HepG2 (cell line): ENCODE measurements at regions not wholly inside any gene's neighbourhood (a gene's known extent, or its start where the extent isn't known, plus 50 kb on each side); places are given as distances from the start of the nearest gene placed in this dataset.

ENCODE experiments used
- ASH2L ChIP-seq: fragments of 300-600, 200-600 bp; sonication (generic); IDR thresholded peaks from 2 replicates; pipeline ENCODE4 v1.7.0; 2017; ENCODE audit warnings: low read depth, mild to moderate bottlenecking, moderate library complexity, mixed read lengths, low read length; ENCODE audit not compliant: insufficient read length
- CENPX ChIP-seq: sonication (generic); formaldehyde crosslinking; IDR thresholded peaks from 2 replicates; pipeline ENCODE4 v1.9.0; 2021; ENCODE audit warnings: mild to moderate bottlenecking, missing genetic modification reagents, moderate library complexity
- HDAC2 ChIP-seq: sonication (generic); formaldehyde crosslinking; IDR thresholded peaks from 2 replicates; pipeline ENCODE4 v1.4.0; 2020; ENCODE audit warnings: missing genetic modification reagents
- IRF2 ChIP-seq: IDR thresholded peaks from 2 replicates; pipeline ENCODE4 v1.6.1; 2018; ENCODE audit warnings: missing genetic modification reagents, missing compliant biosample characterization
- ISX ChIP-seq: sonication (generic); formaldehyde crosslinking; conservative IDR thresholded peaks from 2 replicates; pipeline ENCODE4 v1.5.0; 2020; ENCODE audit warnings: missing genetic modification reagents
- KLF11 ChIP-seq: IDR thresholded peaks from 2 replicates; pipeline ENCODE4 v1.6.1; 2016; ENCODE audit warnings: missing compliant biosample characterization
- MBNL3 ChIP-seq: fragments of 250-450 bp; sonication (Bioruptor Pico); conservative IDR thresholded peaks from 2 replicates; pipeline ENCODE4 v1.8.0; 2022; ENCODE audit warnings: mild to moderate bottlenecking, inconsistent platforms
- MTA1 ChIP-seq: sonication (generic); formaldehyde crosslinking; IDR thresholded peaks from 2 replicates; pipeline ENCODE4 v1.4.0; 2020; ENCODE audit warnings: missing genetic modification reagents, mild to moderate bottlenecking, borderline replicate concordance
- PAX8 ChIP-seq: sonication (generic); formaldehyde crosslinking; IDR thresholded peaks from 2 replicates; pipeline ENCODE4 v1.8.0; 2022; ENCODE audit warnings: mild to moderate bottlenecking, missing genetic modification reagents, borderline replicate concordance
- POLR2AphosphoS2 ChIP-seq: IDR thresholded peaks from 2 replicates; pipeline ENCODE4 v1.6.1; 2011; ENCODE audit warnings: low read depth, low read length, improper control_type of control experiment
- PPARG ChIP-seq: conservative IDR thresholded peaks from 2 replicates; pipeline ENCODE4 v1.6.1; 2016; ENCODE audit warnings: missing biosample characterization, missing genetic modification reagents
- RCOR2 ChIP-seq: IDR thresholded peaks from 2 replicates; pipeline ENCODE4 v1.6.1; 2016; ENCODE audit warnings: missing biosample characterization, missing genetic modification reagents
- SATB2 ChIP-seq: sonication (generic); formaldehyde crosslinking; IDR thresholded peaks from 2 replicates; pipeline ENCODE4 v1.5.0; 2020; ENCODE audit warnings: missing genetic modification reagents
- TGIF2 ChIP-seq: IDR thresholded peaks from 2 replicates; pipeline ENCODE4 v1.6.1; 2016; ENCODE audit warnings: control low read depth, missing compliant biosample characterization
- WIZ ChIP-seq: sonication (generic); formaldehyde crosslinking; IDR thresholded peaks from 2 replicates; pipeline ENCODE4 v1.5.1; 2020; ENCODE audit warnings: mild to moderate bottlenecking, missing genetic modification reagents
- ZFP1 ChIP-seq: IDR thresholded peaks from 2 replicates; pipeline ENCODE4 v1.6.1; 2016
- ZFP36 ChIP-seq: fragments of 150-350 bp; IDR thresholded peaks from 2 replicates; pipeline ENCODE4 v1.6.1; 2018; ENCODE audit warnings: borderline replicate concordance, low read length, low read depth; ENCODE audit not compliant: partially characterized antibody
- ZFP36L1 ChIP-seq: sonication (generic); formaldehyde crosslinking; IDR thresholded peaks from 2 replicates; pipeline ENCODE4 v1.8.0; 2022; ENCODE audit warnings: mild to moderate bottlenecking, missing genetic modification reagents, moderate library complexity
- ZFP62 ChIP-seq: sonication (generic); formaldehyde crosslinking; IDR thresholded peaks from 2 replicates; pipeline ENCODE4 v1.4.0; 2020; ENCODE audit warnings: missing genetic modification reagents
- ZNF24 ChIP-seq: fragments of 450-650 bp; IDR thresholded peaks from 2 replicates; pipeline ENCODE4 v1.6.1; 2017; ENCODE audit warnings: antibody characterized with exemption, mild to moderate bottlenecking
- ZNF274 ChIP-seq: sonication (generic); formaldehyde crosslinking; IDR thresholded peaks from 2 replicates; pipeline ENCODE4 v1.5.1; 2020; ENCODE audit warnings: mild to moderate bottlenecking, missing genetic modification reagents
- ZNF329 ChIP-seq: sonication (generic); formaldehyde crosslinking; IDR thresholded peaks from 2 replicates; pipeline ENCODE4 v1.9.0; 2021; ENCODE audit warnings: low read depth, mild to moderate bottlenecking, missing genetic modification reagents
- ZNF350 ChIP-seq: sonication (generic); formaldehyde crosslinking; IDR thresholded peaks from 2 replicates; pipeline ENCODE4 v1.4.0; 2020; ENCODE audit warnings: mild to moderate bottlenecking, low read depth, missing genetic modification reagents, borderline replicate concordance
- ZNF431 ChIP-seq: sonication (generic); formaldehyde crosslinking; IDR thresholded peaks from 2 replicates; pipeline ENCODE4 v1.9.0; 2022; ENCODE audit warnings: missing genetic modification reagents, low read depth, mild to moderate bottlenecking, borderline replicate concordance
- ZNF550 ChIP-seq: sonication (generic); formaldehyde crosslinking; IDR thresholded peaks from 2 replicates; pipeline ENCODE4 v1.4.0; 2020; ENCODE audit warnings: mild to moderate bottlenecking, missing genetic modification reagents, borderline replicate concordance
- ZNF75D ChIP-seq: sonication (generic); formaldehyde crosslinking; IDR thresholded peaks from 2 replicates; pipeline ENCODE4 v1.8.1; 2023; ENCODE audit warnings: missing genetic modification reagents, mild to moderate bottlenecking, borderline replicate concordance
- TF ChIP-seq, protein P1 (sequence below): sonication (generic); formaldehyde crosslinking; IDR thresholded peaks from 2 replicates; pipeline ENCODE4 v1.5.0; 2020; ENCODE audit warnings: mild to moderate bottlenecking, missing genetic modification reagents
- TF ChIP-seq, protein P2 (sequence below): IDR thresholded peaks from 2 replicates; pipeline ENCODE4 v1.6.1; 2016; ENCODE audit warnings: missing genetic modification reagents, missing compliant biosample characterization
- TF ChIP-seq, protein P3 (sequence below): sonication (generic); formaldehyde crosslinking; IDR thresholded peaks from 2 replicates; pipeline ENCODE4 v1.5.1; 2020; ENCODE audit warnings: mild to moderate bottlenecking, moderate library complexity, missing genetic modification reagents

DNA sequence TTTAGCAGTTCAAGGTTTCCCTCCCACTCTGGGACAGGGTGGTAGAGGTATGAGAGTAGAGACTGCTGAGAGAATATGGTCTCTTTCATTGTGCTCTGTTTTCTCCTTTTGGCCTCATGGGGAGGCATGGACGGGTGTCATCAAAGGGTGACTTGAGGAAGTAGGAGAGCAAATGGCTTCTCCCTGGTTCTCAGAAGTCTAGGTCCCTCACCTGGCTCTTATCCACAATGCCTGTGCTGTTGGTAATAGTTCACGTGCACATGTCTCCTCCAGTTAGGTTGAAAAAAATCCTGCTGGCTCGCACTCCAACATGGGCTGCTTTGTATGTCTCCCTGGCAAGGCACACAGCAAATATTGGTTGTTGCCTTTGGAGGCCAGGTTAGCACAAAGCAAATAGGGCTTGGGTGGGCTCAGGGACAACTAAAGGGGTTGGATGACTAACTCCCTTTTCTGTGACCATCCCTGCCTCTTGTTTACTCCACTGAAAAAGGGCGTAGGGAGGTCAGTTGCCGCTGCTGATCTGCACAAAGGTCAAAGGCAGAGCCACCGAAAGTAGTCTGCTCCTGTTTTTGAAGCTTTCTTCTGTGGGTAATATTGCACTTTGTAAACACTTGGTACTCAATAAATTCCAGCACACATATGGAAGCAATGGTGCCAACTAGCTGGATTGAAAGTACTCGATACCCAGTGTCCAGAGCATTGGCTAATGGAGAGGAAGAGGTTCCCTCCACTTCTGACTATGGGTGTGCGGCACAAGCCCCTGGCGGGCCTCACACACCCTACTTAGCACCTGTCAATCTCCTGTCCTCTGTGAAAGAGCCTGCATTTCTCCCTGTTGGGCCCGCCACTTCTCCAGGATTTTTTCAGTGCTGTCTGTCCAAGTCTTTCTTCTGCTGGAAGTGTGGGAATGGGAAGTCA, 121.8 kb downstream of the SLC38A6 start (continued):
- TF ChIP-seq ZNF431 (peak; percentile 33; the same call in 1 of the 2 replicates), SATB2 (CRISPR knock-in tag) (0 out of 2 replicates have a peak, but pooled peaks have one; percentile 57), RCOR2 (CRISPR knock-in tag) (peak; percentile 91), ZFP62 (no peak), ZNF350 (CRISPR knock-in tag) (peak; percentile 94), PPARG (CRISPR knock-in tag) (peak; percentile 92), POLR2AphosphoS2 (no peak), ISX (peak; percentile 85; the same call in 1 of the 2 replicates), HDAC2 (CRISPR knock-in tag) (peak; percentile 97), KLF11 (CRISPR knock-in tag) (0 out of 2 replicates have a peak, but pooled peaks have one; percentile 64), ASH2L (peak; percentile 97), TGIF2 (peak; percentile 76), ZNF75D (CRISPR knock-in tag) (no peak), ZFP36 (no peak), WIZ (CRISPR knock-in tag) (peak; percentile 78; the same call in 1 of the 2 replicates), IRF2 (CRISPR knock-in tag) (peak; percentile 81), MBNL3 (CRISPR knock-in tag) (no peak), ZNF24 (no peak), ZNF274 (CRISPR knock-in tag) (no peak), PAX8 (CRISPR knock-in tag) (no peak), ZFP1 (CRISPR knock-in tag) (peak; percentile 83; the same call in 1 of the 2 replicates), MTA1 (CRISPR knock-in tag) (peak; percentile 76; the same call in 1 of the 2 replicates), ZNF550 (no peak), ZFP36L1 (CRISPR knock-in tag) (peak; percentile 95), CENPX (no peak), ZNF329 (CRISPR knock-in tag) (no peak)
- TF ChIP-seq, protein P1, sequence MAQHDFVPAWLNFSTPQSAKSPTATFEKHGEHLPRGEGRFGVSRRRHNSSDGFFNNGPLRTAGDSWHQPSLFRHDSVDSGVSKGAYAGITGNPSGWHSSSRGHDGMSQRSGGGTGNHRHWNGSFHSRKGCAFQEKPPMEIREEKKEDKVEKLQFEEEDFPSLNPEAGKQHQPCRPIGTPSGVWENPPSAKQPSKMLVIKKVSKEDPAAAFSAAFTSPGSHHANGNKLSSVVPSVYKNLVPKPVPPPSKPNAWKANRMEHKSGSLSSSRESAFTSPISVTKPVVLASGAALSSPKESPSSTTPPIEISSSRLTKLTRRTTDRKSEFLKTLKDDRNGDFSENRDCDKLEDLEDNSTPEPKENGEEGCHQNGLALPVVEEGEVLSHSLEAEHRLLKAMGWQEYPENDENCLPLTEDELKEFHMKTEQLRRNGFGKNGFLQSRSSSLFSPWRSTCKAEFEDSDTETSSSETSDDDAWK (CRISPR knock-in tag) = no peak
- TF ChIP-seq, protein P2, sequence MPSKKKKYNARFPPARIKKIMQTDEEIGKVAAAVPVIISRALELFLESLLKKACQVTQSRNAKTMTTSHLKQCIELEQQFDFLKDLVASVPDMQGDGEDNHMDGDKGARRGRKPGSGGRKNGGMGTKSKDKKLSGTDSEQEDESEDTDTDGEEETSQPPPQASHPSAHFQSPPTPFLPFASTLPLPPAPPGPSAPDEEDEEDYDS (CRISPR knock-in tag) = peak; percentile 39; the same call in 1 of the 2 replicates
- TF ChIP-seq, protein P3, sequence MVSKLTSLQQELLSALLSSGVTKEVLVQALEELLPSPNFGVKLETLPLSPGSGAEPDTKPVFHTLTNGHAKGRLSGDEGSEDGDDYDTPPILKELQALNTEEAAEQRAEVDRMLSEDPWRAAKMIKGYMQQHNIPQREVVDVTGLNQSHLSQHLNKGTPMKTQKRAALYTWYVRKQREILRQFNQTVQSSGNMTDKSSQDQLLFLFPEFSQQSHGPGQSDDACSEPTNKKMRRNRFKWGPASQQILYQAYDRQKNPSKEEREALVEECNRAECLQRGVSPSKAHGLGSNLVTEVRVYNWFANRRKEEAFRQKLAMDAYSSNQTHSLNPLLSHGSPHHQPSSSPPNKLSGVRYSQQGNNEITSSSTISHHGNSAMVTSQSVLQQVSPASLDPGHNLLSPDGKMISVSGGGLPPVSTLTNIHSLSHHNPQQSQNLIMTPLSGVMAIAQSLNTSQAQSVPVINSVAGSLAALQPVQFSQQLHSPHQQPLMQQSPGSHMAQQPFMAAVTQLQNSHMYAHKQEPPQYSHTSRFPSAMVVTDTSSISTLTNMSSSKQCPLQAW (CRISPR knock-in tag) = peak; percentile 84
